ENCODE measurements at regions not wholly inside any gene's neighbourhood (a gene's known extent, or its start where the extent isn't known, plus 50 kb on each side); places are given as distances from the start of the nearest gene placed in this dataset.
A peak's percentile ranks its signal among the peaks of the same experiment; 100 is the strongest.

GRCh38 chr2:48009256-48009655 is 103.0 kb upstream of the FBXO11 start:
- no peak for TF ChIP-seq POLR2A (IDR thresholded peaks at IDR 0.05)
- TF ChIP-seq, protein P1, sequence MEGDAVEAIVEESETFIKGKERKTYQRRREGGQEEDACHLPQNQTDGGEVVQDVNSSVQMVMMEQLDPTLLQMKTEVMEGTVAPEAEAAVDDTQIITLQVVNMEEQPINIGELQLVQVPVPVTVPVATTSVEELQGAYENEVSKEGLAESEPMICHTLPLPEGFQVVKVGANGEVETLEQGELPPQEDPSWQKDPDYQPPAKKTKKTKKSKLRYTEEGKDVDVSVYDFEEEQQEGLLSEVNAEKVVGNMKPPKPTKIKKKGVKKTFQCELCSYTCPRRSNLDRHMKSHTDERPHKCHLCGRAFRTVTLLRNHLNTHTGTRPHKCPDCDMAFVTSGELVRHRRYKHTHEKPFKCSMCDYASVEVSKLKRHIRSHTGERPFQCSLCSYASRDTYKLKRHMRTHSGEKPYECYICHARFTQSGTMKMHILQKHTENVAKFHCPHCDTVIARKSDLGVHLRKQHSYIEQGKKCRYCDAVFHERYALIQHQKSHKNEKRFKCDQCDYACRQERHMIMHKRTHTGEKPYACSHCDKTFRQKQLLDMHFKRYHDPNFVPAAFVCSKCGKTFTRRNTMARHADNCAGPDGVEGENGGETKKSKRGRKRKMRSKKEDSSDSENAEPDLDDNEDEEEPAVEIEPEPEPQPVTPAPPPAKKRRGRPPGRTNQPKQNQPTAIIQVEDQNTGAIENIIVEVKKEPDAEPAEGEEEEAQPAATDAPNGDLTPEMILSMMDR (IDR thresholded peaks at IDR 0.05): no peak
- 91% methylated on average over 2 of the region's 2 CpGs for WGBS, 2 donors
- no peak for DNase-seq
- no peak overlapping the region for H3K27ac ChIP-seq
- H3K36me3 ChIP-seq: no peaks in the 10 kb centered on the region
- intact Hi-C loops (cut with DNase I): no loop called here
- H3K4me3 ChIP-seq (replicated peaks in 1 of 3): no peak overlapping the region
- H3K9me3 ChIP-seq: no peaks in the 10 kb centered on the region
- no peaks in the 10 kb centered on the region for H3K4me1 ChIP-seq
- H3K27me3 ChIP-seq: no peaks in the 10 kb centered on the region

DNA sequence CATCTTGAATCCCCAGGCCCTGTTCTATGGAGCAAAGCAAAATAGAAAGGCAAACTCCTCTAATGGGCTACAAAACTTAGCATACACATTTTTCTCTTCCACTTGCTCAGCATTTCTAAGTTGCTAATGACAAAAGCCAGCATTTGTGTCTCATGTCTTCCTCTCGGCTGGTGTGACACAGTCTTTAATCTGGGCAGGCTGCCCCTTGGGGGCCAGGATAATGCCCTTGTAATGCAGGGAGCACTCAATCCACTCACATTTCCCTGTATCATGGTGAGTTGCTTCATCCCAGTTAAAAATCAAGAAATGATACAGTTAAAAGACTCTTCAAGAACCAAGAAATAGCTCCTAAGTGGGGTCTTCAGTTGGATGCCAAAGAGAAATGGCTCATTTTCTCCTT is 109.1 kb upstream of the FBXO11 start:
- TF ChIP-seq, protein P1 (IDR thresholded peaks at IDR 0.05): no peak
- no peak for TF ChIP-seq POLR2A (IDR thresholded peaks at IDR 0.05)
- Histone ChIP-seq H3K27ac (no peak overlapping the region), H3K36me3 (no peaks in the 10 kb centered on the region), H3K4me1 (peaks cover 0 to 5% of the 10 kb centered on the region in 2 donors), H3K4me3 (replicated peaks in 1 of 3) (no peak overlapping the region), H3K9me3 (no peaks in the 10 kb centered on the region), H3K27me3 (no peaks in the 10 kb centered on the region)
- intact Hi-C loops (cut with DNase I): no loop called here
- peak; percentile 45 to 63 for DNase-seq
- 6 to 30% methylated on average over 1 of the region's 1 CpG for WGBS, 2 donors

- Histone ChIP-seq H3K4me3 (replicated peaks in 1 of 3) (no peak overlapping the region), H3K9me3 (no peaks in the 10 kb centered on the region), H3K36me3 (no peaks in the 10 kb centered on the region), H3K4me1 (peaks cover 0 to 5% of the 10 kb centered on the region in 2 donors), H3K27me3 (no peaks in the 10 kb centered on the region), H3K27ac (no peak overlapping the region)
- TF ChIP-seq, protein P1 (IDR thresholded peaks at IDR 0.05): peak in 2 of 6 experiments; percentile 17 to 21
- no peak for TF ChIP-seq POLR2A (IDR thresholded peaks at IDR 0.05)
- DNase-seq: no peak
- WGBS, 2 donors: 77 to 81% methylated on average over 7 of the region's 7 CpGs
- intact Hi-C loops (cut with DNase I): no loop called here
These were observed 110.1 kb upstream of the FBXO11 start for GRCh38 chr2:48016225-48017019.

DNA sequence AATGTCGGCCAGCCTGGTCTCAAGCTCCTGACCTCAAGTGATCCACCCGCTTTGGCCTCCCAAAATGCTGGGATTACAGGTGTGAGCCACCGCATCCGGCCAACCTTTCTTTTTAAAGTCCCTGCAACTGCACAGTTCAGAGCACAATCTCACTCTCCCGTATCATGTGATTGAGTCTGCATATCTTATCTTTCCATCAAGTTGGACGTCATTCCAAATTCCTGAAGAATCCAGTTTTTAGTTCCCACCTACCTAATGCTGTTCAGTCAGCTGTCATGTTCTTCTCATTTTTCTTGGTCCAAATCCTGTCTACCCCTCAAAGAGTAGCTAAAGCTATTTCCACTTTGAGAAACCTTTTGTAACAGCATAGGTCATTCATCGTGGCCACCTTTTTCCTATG is 110.8 kb upstream of the FBXO11 start:
- no peak for DNase-seq
- no peaks in the 10 kb centered on the region for H3K27me3 ChIP-seq
- no peaks in the 10 kb centered on the region for H3K9me3 ChIP-seq
- no peak overlapping the region for H3K27ac ChIP-seq
- peaks cover 0 to 5% of the 10 kb centered on the region in 2 donors for H3K4me1 ChIP-seq
- H3K4me3 ChIP-seq (replicated peaks in 1 of 3): no peak overlapping the region
- H3K36me3 ChIP-seq: no peaks in the 10 kb centered on the region
- TF ChIP-seq, protein P1 (IDR thresholded peaks at IDR 0.05): no peak
- TF ChIP-seq POLR2A (IDR thresholded peaks at IDR 0.05): no peak
- WGBS, 2 donors: 93 to 95% methylated on average over 7 of the region's 7 CpGs
- intact Hi-C loops (cut with DNase I): no loop called here

GRCh38 chr2:48018480-48018879 is 112.2 kb upstream of the FBXO11 start:
- intact Hi-C loops (cut with DNase I): no loop called here
- no peak for TF ChIP-seq POLR2A (IDR thresholded peaks at IDR 0.05)
- TF ChIP-seq, protein P1 (IDR thresholded peaks at IDR 0.05): no peak

More at GRCh38 chr2:48018480-48018879, 112.2 kb upstream of the FBXO11 start:
- Histone ChIP-seq H3K36me3 (no peaks in the 10 kb centered on the region), H3K27ac (no peak overlapping the region), H3K4me3 (replicated peaks in 1 of 3) (no peak overlapping the region), H3K27me3 (no peaks in the 10 kb centered on the region), H3K4me1 (peaks cover 0 to 5% of the 10 kb centered on the region in 2 donors), H3K9me3 (no peaks in the 10 kb centered on the region)
- DNase-seq: no peak
